ENCODE measurements at regions not wholly inside any gene's neighbourhood (a gene's known extent, or its start where the extent isn't known, plus 50 kb on each side); places are given as distances from the start of the nearest gene placed in this dataset.

GRCh38 chr1:9473032-9473807 is 66.0 kb upstream of the SLC25A33 start:
- Histone ChIP-seq H3K9me3 (ENCODE audit: control insufficient read depth, low read depth, low read length) (no peaks in the 10 kb centered on the region), H2BK120ac (ENCODE audit: low read depth, low read length, poor library complexity, severe bottlenecking) (no peak overlapping the region), H2BK20ac (ENCODE audit: low read depth, low read length, poor library complexity, severe bottlenecking) (no peak overlapping the region), H2AK5ac (ENCODE audit: insufficient read length, low read length) (no peak overlapping the region), H3K9ac (ENCODE audit: extremely low read depth, insufficient read length, low read length) (no peak overlapping the region), H4K20me1 (ENCODE audit: control insufficient read depth, insufficient read depth, insufficient read length) (no peaks in the 10 kb centered on the region), H3K18ac (ENCODE audit: insufficient read length, low read depth, low read length) (no peak overlapping the region), H4K5ac (ENCODE audit: insufficient read length, low read depth, low read length) (no peak overlapping the region), H3K14ac (ENCODE audit: insufficient read depth, low read length) (no peak overlapping the region), H3K4me1 (ENCODE audit: insufficient read depth, low read length) (no peaks in the 10 kb centered on the region; the same call in 1 of the 2 replicates), H4K91ac (ENCODE audit: insufficient read length, low read depth, low read length) (no peak overlapping the region), H3K56ac (ENCODE audit: insufficient read length, low read depth, low read length) (no peak overlapping the region), H3K79me1 (ENCODE audit: insufficient read depth, low read depth, low read length, poor library complexity, severe bottlenecking) (no peaks in the 10 kb centered on the region), H3K27me3 (ENCODE audit: insufficient read depth, low read length) (no peaks in the 10 kb centered on the region; the same call in 1 of the 2 replicates), H2AFZ (ENCODE audit: low read length) (no peak overlapping the region), H4K8ac (replicated peaks; ENCODE audit: insufficient read length, low read depth, low read length) (no peak overlapping the region), H2BK15ac (ENCODE audit: low read depth, low read length) (no peak overlapping the region), H3K79me2 (ENCODE audit: insufficient read depth, low read length) (no peaks in the 10 kb centered on the region), H2BK5ac (ENCODE audit: insufficient read length, low read length) (no peak overlapping the region), H2BK12ac (ENCODE audit: insufficient read length, low read depth, low read length) (no peak overlapping the region), H3K27ac (ENCODE audit: insufficient read length, low read depth, low read length) (no peak overlapping the region), H3K4me2 (ENCODE audit: insufficient read depth, insufficient read length, low read length) (no peak overlapping the region), H3K4ac (ENCODE audit: low read depth, low read length) (no peak overlapping the region), H3T11ph (ENCODE audit: low read length) (no peak overlapping the region), H3K23me2 (ENCODE audit: insufficient read length, low read depth, low read length, poor library complexity, severe bottlenecking) (no peaks in the 10 kb centered on the region), H3K23ac (ENCODE audit: insufficient read length, low read depth, low read length) (no peak overlapping the region)
- DNase-seq, result peak; percentile 53
- no peaks in the 10 kb centered on the region; a peak in 1 of 5 replicates for H3K9me3 Mint-ChIP-seq
- WGBS (ENCODE audit: extremely low coverage, insufficient read length, low lambda C conversion rate), result no CpG with 5 or more reads among the region's 14 CpGs
- TF ChIP-seq, protein P1, sequence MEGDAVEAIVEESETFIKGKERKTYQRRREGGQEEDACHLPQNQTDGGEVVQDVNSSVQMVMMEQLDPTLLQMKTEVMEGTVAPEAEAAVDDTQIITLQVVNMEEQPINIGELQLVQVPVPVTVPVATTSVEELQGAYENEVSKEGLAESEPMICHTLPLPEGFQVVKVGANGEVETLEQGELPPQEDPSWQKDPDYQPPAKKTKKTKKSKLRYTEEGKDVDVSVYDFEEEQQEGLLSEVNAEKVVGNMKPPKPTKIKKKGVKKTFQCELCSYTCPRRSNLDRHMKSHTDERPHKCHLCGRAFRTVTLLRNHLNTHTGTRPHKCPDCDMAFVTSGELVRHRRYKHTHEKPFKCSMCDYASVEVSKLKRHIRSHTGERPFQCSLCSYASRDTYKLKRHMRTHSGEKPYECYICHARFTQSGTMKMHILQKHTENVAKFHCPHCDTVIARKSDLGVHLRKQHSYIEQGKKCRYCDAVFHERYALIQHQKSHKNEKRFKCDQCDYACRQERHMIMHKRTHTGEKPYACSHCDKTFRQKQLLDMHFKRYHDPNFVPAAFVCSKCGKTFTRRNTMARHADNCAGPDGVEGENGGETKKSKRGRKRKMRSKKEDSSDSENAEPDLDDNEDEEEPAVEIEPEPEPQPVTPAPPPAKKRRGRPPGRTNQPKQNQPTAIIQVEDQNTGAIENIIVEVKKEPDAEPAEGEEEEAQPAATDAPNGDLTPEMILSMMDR (conservative IDR thresholded peaks at IDR 0.05), result no peak
- no peaks in the 10 kb centered on the region for H3K36me3 Mint-ChIP-seq (ENCODE audit: insufficient read depth in 1 of 3, low read depth in 3 of 3)
- peaks cover 8% of the 10 kb centered on the region for H3K27me3 Mint-ChIP-seq (ENCODE audit: low read depth)
- H3K4me1 Mint-ChIP-seq, result peaks cover 0 to 7% of the 10 kb centered on the region in 2 experiments; a peak in 1 of 4 replicates
- H3K4me3 Mint-ChIP-seq, result no peak overlapping the region
- no peak overlapping the region for H3K27ac Mint-ChIP-seq

All from H9 (cell line).